WERI-Rb-1 (cell line): ENCODE measurements at regions not wholly inside any gene's neighbourhood (a gene's known extent, or its start where the extent isn't known, plus 50 kb on each side); places are given as distances from the start of the nearest gene placed in this dataset.

Experiments
- DNase-seq: peaks from one replicate; pipeline ENCODE4 v3.0.0-alpha.2; 2020
- H3K27ac ChIP-seq: fragments of 250-450 bp; sonication (Bioruptor Pico); 2 replicates; pipeline ENCODE4 v1.5.1; 2020; ENCODE audit warnings: mild to moderate bottlenecking, moderate library complexity
- H3K27me3 ChIP-seq: fragments of 250-450 bp; sonication (Bioruptor Pico); 2 replicates; pipeline ENCODE4 v1.5.1; 2021; ENCODE audit warnings: mild to moderate bottlenecking, low read depth, moderate library complexity; ENCODE audit not compliant: insufficient read depth, severe bottlenecking
- H3K36me3 ChIP-seq: fragments of 250-450 bp; sonication (Bioruptor Pico); 2 replicates; pipeline ENCODE4 v1.5.1; 2020; ENCODE audit warnings: mild to moderate bottlenecking, moderate library complexity
- H3K4me3 ChIP-seq: 2 replicates; pipeline ENCODE4 v1.5.1; 2011; ENCODE audit warnings: low read depth, mild to moderate bottlenecking, control low read depth, low read length
- H3K9me3 ChIP-seq: fragments of 250-450 bp; sonication (Bioruptor Pico); 2 replicates; pipeline ENCODE4 v1.5.1; 2021; ENCODE audit warnings: mild to moderate bottlenecking, moderate library complexity; ENCODE audit not compliant: severe bottlenecking
- TF ChIP-seq, protein P1 (sequence below): IDR thresholded peaks from 2 replicates; pipeline ENCODE4 v1.5.1; 2011; ENCODE audit warnings: low read depth, mild to moderate bottlenecking, control low read depth, inconsistent platforms, low read length

- no peaks in the 10 kb centered on the region for H3K36me3 ChIP-seq
- H3K27me3 ChIP-seq, result no peaks in the 10 kb centered on the region
- H3K9me3 ChIP-seq, result no peaks in the 10 kb centered on the region
- H3K4me3 ChIP-seq, result no peak overlapping the region
- H3K27ac ChIP-seq, result no peak overlapping the region
- TF ChIP-seq, protein P1, sequence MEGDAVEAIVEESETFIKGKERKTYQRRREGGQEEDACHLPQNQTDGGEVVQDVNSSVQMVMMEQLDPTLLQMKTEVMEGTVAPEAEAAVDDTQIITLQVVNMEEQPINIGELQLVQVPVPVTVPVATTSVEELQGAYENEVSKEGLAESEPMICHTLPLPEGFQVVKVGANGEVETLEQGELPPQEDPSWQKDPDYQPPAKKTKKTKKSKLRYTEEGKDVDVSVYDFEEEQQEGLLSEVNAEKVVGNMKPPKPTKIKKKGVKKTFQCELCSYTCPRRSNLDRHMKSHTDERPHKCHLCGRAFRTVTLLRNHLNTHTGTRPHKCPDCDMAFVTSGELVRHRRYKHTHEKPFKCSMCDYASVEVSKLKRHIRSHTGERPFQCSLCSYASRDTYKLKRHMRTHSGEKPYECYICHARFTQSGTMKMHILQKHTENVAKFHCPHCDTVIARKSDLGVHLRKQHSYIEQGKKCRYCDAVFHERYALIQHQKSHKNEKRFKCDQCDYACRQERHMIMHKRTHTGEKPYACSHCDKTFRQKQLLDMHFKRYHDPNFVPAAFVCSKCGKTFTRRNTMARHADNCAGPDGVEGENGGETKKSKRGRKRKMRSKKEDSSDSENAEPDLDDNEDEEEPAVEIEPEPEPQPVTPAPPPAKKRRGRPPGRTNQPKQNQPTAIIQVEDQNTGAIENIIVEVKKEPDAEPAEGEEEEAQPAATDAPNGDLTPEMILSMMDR, result no peak
- DNase-seq, result no peak
Observed at GRCh38 chr4:72954811-72955210, 114.7 kb downstream of the COX18 start.

GRCh38 chr4:72953571-72953970 is 115.9 kb downstream of the COX18 start:
- TF ChIP-seq, protein P1, result no peak
- Histone ChIP-seq H3K4me3 (no peak overlapping the region), H3K9me3 (no peaks in the 10 kb centered on the region), H3K27ac (no peak overlapping the region), H3K36me3 (no peaks in the 10 kb centered on the region), H3K27me3 (no peaks in the 10 kb centered on the region)
- no peak for DNase-seq

DNA sequence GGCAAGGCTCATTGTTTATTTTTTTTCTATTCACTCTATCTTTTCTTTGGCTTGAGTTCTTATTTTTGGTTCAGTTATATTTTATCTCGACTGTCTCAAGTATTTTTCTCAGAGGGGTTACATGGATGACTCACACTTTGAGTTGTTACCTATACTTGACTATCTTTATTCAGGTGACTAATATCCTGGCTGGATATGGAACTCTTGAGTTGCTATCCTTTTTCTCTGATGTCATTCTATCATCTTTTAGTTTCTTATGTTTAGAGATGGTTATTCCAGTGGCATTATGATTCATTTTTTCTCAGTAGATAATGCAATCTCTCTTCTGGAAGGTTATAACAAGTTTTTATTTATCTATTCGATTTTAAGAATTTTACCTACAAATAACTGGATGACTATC is 117.9 kb downstream of the COX18 start:
- Histone ChIP-seq H3K4me3 (no peak overlapping the region), H3K27ac (no peak overlapping the region), H3K27me3 (no peaks in the 10 kb centered on the region), H3K36me3 (no peaks in the 10 kb centered on the region), H3K9me3 (no peaks in the 10 kb centered on the region)
- TF ChIP-seq, protein P1, result no peak
- no peak for DNase-seq

DNA sequence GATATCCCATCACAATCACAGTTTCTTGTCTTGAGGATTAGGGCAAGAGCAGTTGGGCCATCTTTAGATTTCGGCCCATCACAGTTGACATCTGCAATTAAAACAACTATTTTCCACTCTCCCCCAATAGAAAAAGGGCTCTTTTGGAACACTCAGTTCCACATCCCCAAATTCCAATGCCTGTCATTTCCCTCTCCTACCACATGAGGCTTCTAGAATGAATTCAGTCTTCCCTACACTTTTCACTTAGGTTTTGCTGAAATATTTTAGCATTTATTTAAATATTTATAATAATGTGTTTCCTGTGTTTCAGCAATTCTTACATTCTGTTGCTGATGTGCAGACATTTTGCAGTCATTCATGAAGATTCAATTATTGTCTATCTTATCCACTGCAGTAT is 118.4 kb downstream of the COX18 start:
- H3K27me3 ChIP-seq, result no peaks in the 10 kb centered on the region
- DNase-seq, result no peak
- no peaks in the 10 kb centered on the region for H3K36me3 ChIP-seq
- TF ChIP-seq, protein P1, result no peak
- no peak overlapping the region for H3K27ac ChIP-seq
- no peak overlapping the region for H3K4me3 ChIP-seq
- no peaks in the 10 kb centered on the region for H3K9me3 ChIP-seq

DNA sequence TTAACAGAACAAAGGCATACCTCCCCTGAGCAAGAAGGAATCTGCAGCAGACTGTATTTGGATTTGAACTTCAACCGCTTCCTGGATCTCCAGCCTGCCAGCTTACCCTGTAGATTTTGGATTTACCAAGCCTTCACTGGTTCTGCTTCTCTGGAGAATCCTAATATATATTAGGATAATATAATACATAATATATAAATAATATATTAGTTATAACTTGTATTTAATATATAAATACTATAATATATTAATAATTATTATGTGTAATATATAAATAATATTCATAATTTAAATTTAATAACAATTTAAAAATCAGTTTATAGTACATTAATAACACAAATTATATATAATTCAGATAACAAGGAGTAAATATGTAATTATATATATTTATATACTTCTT is 121.4 kb downstream of the COX18 start:
- Histone ChIP-seq H3K27ac (no peak overlapping the region), H3K27me3 (no peaks in the 10 kb centered on the region), H3K9me3 (no peaks in the 10 kb centered on the region), H3K4me3 (no peak overlapping the region), H3K36me3 (no peaks in the 10 kb centered on the region)
- DNase-seq, result no peak
- TF ChIP-seq, protein P1, result no peak

- no peak for DNase-seq
- no peak overlapping the region for H3K4me3 ChIP-seq
- TF ChIP-seq, protein P1, result no peak
- no peaks in the 10 kb centered on the region for H3K9me3 ChIP-seq
- H3K36me3 ChIP-seq, result no peaks in the 10 kb centered on the region
- H3K27ac ChIP-seq, result no peak overlapping the region
- no peaks in the 10 kb centered on the region for H3K27me3 ChIP-seq
Observed at GRCh38 chr4:72945719-72946336, 123.7 kb downstream of the COX18 start.
